IPS-NIHi11 (cell line): ENCODE measurements at regions not wholly inside any gene's neighbourhood (a gene's known extent, or its start where the extent isn't known, plus 50 kb on each side); places are given as distances from the start of the nearest gene placed in this dataset.
"Not testable (repeated sequence)": the region's sequence is repeated elsewhere in the genome, so short reads cannot be mapped to it uniquely, and the experiment has no call there.

Experiments used
- DNase-seq: peaks from one replicate; pipeline ENCODE4 v3.0.0; 2012; ENCODE audit warnings: mixed read lengths, low spot score

GRCh38 chr7:93739424-93739823 lies 151.1 kb downstream of the TFPI2 start:
- no peak for DNase-seq

GRCh38 chr7:93737953-93738352 lies 152.6 kb downstream of the TFPI2 start:
- no peak for DNase-seq

GRCh38 chr7:93736668-93737369 lies 153.7 kb downstream of the TFPI2 start:
- no peak for DNase-seq

- no peak for DNase-seq
These were observed 153.8 kb upstream of the CALCR start for GRCh38 chr7:93728292-93728691.

GRCh38 chr7:93725954-93726353 lies 151.4 kb upstream of the CALCR start:
- no peak for DNase-seq

- DNase-seq = no peak
These were observed 149.1 kb upstream of the CALCR start for GRCh38 chr7:93723424-93724124.

GRCh38 chr7:93720106-93720505 lies 145.6 kb upstream of the CALCR start:
- DNase-seq = no peak

- no peak for DNase-seq
These were observed 145.0 kb upstream of the CALCR start for GRCh38 chr7:93719546-93719945.

- no peak for DNase-seq
These were observed 142.8 kb upstream of the CALCR start for GRCh38 chr7:93717217-93717900.

- DNase-seq = peak; percentile 46
These were observed 140.7 kb upstream of the CALCR start for GRCh38 chr7:93715234-93715633.

GRCh38 chr7:93711926-93712325 lies 137.4 kb upstream of the CALCR start:
- no peak for DNase-seq

- DNase-seq = not testable (repeated sequence)
These were observed 133.7 kb upstream of the CALCR start for GRCh38 chr7:93708255-93708654.

GRCh38 chr7:93707249-93707648 lies 132.7 kb upstream of the CALCR start:
- DNase-seq = no peak

- DNase-seq = not testable (repeated sequence)
These were observed 131.6 kb upstream of the CALCR start for GRCh38 chr7:93706162-93706561.

GRCh38 chr7:93704217-93704616 lies 129.7 kb upstream of the CALCR start:
- no peak for DNase-seq

- DNase-seq = no peak
These were observed 123.4 kb upstream of the CALCR start for GRCh38 chr7:93697901-93698300.

GRCh38 chr7:93693796-93694195 lies 119.3 kb upstream of the CALCR start:
- DNase-seq = no peak

- no peak for DNase-seq
These were observed 115.5 kb upstream of the CALCR start for GRCh38 chr7:93690021-93690420.

- DNase-seq = no peak
These were observed 103.7 kb upstream of the CALCR start for GRCh38 chr7:93678185-93678584.

GRCh38 chr7:93663561-93664299 lies 89.2 kb upstream of the CALCR start:
- no peak for DNase-seq

GRCh38 chr7:93658163-93658562 lies 83.6 kb upstream of the CALCR start:
- not testable (repeated sequence) for DNase-seq

GRCh38 chr7:93651603-93652159 lies 77.2 kb upstream of the CALCR start:
- no peak for DNase-seq
